ENCODE measurements at regions not wholly inside any gene's neighbourhood (a gene's known extent, or its start where the extent isn't known, plus 50 kb on each side); places are given as distances from the start of the nearest gene placed in this dataset.

DNA sequence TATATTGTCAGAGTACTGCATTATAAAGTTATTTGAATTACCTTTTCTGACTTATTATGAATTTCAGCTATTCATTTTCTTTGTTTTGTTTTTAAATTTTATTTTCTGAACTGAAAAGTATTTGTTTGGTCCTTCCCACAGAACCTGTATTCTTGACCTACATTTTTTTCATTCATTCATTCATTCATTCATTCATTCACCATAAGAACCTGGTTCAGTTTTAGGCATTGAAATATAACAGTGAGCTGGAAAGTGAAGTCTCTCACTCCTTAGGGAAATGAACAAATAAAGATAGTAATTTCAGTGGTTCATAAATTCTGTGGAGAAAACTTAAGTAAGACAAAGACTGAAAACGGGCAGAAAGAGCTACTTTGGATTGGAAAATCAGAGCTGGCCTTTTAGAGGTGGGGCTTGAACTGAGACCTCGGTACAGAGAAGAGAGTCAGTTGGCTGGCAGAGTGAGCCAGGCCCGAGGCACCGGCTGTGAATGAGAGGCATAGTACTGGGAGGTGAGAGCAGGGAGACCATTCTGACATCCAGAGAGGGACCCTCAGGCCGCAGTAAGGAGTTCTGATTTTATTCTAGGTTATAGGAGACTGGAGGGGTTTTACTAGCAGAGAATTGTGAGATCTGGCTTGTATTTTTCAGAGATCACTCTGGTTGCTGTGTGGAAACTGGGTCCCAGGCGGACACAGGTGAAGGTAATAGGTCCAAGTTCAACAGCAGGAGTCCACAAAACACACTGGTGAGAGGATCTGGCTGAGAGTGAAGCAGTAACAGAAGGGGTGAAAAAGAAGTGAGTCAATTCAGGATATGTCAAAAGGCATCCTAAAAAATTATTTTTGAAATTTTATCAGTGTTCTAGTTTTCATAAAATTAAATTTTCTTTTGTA lies 75.8 kb upstream of the FN1 start:
- DNase-seq: no peak
- ATAC-seq: no peak
- intact Hi-C loops (cut with micrococcal nuclease): no loop called here

DNA sequence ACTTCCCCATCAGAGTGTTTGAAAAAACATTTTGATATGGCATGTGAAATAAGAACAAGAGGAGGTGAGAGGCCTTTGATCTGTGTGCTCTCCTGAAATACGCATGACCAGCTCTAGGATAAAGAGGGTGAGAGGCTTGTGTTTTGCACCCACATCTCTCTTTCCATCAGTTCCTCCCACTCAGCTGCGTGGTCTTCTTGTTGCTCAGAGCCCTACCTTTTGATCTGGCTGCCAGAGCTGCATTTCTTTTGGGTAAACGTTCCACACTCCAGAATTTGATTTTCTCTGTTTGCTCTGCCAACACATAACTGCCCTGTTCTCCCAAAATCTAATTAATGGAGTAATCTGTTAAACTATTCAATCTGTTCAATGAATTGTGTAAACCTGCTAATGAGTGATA lies 72.0 kb upstream of the FN1 start:
- DNase-seq (no peak), ATAC-seq (no peak)
- intact Hi-C loops (cut with micrococcal nuclease): no loop called here

DNA sequence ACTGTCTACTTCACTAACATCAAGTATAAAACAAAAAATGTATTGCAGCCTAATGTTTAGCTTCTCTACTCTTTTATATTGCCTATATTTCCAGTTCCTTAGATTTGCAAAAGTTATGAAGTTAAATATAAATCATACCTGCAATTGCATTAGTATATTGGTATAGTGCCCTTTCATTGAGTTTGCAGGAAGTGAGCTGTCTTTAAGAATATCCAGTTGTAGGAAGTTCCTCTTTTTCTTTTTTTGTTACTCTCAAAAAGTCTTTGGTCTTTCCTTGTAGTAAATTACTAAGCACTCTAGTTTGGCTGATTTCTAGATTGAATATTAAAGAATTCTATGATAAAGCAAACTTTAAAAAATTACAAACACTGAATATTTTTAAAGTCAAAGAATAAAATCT lies 71.3 kb upstream of the FN1 start:
- intact Hi-C loops (cut with micrococcal nuclease): no loop called here
- no peak for DNase-seq

DNA sequence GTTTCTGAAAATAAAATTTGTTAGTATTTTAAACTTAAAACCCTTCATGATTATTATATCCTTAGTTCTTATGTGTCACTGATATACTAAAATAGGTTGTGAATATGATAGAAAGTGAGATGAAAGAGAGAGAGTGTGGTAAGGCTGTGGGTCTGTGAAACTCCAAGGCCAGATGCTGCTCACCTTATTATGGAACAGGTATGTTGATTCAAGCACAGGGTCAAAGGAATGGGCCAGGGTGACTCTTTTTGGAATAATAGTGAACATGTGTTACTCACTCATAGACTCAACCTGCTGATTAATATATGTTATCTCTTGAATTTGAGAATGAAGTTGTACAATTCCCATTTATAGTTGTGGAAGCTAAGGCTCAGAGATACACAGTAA lies 70.7 kb upstream of the FN1 start:
- DNase-seq (no peak), ATAC-seq (no peak)
- intact Hi-C loops (cut with micrococcal nuclease): no loop called here

More for the DNA sequence above, 71.3 kb upstream of the FN1 start:
- ATAC-seq: no peak

DNA sequence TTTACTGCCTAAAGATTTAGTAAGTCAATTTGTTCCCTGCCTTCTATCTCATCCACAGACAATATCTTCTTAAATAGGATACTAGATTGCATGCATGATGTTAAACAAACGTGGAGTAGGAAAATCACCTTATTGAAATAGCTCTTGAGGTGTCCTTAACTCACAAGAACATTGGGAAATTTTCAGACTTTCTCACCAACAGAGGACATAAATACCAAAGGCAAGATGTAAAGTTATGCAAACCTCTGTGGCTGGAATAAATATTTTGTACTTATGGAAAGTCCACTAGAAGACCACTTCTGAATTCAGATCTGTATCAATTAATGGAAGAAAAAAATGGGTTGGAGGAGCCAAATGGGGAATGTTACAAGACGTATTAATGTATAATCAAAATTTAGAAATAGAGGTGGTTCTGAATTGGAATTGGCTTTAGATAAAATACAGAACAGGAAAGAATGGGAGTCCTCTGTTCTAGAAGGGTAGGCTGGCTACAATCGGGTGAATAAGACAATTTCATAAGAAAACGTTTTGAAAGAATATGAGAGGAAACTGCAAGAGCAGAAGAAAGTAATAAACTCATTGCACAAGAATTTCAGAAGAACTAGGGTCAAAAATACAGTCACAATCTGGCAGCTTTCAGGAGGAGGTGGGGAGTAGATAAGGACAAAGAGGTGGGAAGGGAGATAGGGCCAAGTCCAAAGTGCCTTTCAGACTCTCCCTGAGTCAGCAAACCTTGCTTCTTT lies 69.3 kb upstream of the FN1 start:
- intact Hi-C loops (cut with micrococcal nuclease): no loop called here
- peak; percentile 43 for ATAC-seq
- DNase-seq: no peak

DNA sequence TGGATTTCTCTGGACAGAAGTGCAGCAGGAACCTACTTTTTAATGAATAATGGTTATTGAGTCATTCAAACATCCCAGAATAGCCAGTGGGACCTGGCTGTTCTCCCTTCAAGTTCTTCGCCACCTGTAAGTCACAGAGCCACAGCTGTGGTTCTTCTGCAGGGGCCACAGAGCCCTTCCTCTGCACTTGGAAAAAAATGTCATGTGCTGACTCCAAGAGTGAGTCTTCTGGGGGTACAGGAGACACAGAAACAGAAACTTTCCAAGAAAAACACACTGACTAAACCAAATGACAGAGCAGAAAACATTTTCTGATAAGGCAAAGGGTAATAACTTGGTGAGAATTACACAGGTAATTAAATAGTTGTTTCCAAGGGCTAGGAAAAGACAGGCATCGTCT lies 68.7 kb upstream of the FN1 start:
- no peak for ATAC-seq
- intact Hi-C loops (cut with micrococcal nuclease): no loop called here
- DNase-seq: no peak

DNA sequence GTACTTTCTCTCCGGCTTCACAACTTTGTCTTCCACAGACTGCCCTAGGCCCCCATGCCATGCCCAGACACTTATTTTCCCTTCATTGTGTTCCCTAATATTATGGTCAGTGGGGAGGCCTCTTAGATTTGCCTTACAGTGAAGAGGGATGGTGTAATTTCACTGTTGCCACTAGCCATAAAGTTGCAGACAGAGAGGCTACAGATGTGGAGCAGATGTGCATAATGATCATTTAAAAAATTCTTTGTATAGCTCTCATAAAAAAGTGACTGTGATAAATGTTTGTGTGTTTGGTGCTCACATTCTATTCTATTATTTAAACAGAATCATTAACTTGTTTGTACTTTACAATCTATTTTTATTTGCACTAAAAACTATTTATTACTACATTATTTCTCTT lies 67.5 kb upstream of the FN1 start:
- ATAC-seq: no peak
- no peak for DNase-seq
- intact Hi-C loops (cut with micrococcal nuclease): no loop called here

DNA sequence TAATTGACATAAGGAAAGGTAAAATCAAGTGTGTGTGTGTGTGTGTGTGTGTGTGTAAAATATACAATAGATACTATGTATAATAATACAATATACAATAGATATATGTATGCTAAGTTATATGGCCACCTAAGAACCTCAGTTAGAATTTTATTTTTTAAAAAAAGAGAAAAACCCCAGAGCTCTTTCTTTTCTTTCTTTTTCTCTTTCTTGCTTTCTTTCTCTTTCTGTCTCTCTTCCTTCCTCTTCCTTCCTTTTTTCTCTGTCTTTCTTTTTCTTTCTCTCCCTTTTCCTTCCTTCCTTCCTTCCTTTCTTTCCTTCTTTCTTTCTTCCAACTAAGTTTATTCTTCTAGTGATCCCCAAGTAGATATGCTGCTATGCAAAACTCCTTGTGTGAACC lies 64.6 kb upstream of the FN1 start:
- DNase-seq: no peak
- ATAC-seq: no peak
- intact Hi-C loops (cut with micrococcal nuclease): no loop called here

DNA sequence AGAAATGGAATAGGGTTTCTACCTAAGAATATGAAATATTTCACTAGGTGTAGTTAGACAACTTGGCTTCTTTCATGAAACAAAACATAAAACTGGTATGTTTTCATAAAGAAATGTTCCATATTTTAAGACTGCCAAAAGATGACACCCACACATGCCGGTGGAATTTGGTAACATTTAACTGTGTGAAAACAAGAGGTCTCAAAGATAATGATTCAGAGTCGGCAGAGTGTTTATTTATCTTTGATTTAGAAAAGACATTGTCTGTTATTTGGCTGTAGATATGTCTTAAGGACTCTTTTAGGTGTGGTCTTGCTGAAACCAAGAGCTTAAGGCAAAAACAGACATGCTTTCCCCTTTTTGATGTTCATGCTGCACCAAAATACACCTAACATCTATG lies 63.5 kb upstream of the FN1 start:
- ATAC-seq: no peak
- no peak for DNase-seq
- intact Hi-C loops (cut with micrococcal nuclease): loop anchor here (2.0 kb wide), 1 partner anchor 39 kb away; no protein-coding TSS in a partner anchor

DNA sequence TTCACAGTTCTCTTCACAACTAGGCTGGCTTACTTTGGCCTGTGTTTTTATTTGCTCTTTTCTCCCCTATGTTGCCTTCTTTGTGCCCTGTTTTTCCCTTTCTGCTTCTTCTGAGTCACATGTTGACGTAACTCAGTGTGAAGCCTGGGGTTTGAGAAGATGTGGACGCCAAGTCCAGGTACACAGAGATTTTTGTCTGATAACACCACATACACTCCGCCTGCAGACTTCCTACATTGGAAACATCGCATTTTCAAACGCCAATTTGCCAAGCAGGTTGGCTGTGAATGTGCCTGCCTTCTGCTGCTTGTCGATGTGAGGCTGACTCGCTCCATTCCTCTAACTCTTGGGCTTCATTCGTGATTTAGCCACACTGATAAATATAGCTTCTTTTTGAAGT lies 62.6 kb upstream of the FN1 start:
- intact Hi-C loops (cut with micrococcal nuclease): loop anchor here (2.0 kb wide), 1 partner anchor 40 kb away; no protein-coding TSS in a partner anchor
- ATAC-seq: no peak
- no peak for DNase-seq

DNA sequence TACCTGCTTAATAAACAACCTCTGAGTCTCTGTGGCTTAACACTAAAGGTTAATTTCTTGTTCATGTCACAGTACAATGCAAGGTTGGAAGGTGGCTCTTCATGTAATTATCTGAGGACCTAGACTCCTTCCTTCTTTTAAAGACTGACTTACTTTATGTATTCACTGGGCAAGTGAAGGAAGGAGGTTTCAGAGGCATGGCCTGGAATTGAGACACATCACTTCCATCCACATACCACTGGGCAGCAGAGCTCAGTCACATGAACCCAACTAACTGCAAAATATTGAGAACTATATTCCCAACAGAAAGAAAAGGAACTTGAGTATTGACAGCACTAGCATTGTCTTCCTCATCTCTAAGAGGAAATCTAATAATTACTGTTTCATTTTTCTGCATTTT lies 57.5 kb upstream of the FN1 start:
- intact Hi-C loops (cut with micrococcal nuclease): no loop called here
- ATAC-seq (no peak), DNase-seq (no peak)

DNA sequence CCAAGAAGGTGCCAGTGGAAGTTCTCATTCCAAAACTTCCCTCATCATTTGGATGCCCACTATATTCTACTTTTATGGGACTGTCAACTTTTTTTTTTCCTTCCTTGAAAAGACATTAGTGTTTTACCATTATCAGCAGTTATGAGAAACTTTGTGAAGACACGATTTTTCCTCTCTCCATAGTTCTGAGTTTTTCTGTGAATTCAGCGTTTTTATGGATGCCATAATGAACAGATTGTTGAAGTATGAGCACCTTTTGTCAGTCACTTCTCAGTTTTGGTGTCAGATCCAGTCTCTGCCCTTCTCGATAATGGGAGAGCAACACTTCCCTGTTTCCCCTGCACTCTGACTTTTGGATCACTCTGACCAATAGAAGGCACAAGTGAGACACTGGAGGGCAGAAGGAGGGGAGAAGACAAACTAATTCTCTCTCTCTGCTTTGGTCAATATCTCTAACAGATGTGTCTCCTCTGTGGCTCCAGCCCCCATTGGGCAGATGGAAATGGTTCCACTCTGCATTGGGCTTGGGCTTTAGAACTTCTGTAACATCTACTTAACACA lies 53.5 kb upstream of the FN1 start:
- intact Hi-C loops (cut with micrococcal nuclease): no loop called here
- no peak for DNase-seq
- ATAC-seq: no peak

DNA sequence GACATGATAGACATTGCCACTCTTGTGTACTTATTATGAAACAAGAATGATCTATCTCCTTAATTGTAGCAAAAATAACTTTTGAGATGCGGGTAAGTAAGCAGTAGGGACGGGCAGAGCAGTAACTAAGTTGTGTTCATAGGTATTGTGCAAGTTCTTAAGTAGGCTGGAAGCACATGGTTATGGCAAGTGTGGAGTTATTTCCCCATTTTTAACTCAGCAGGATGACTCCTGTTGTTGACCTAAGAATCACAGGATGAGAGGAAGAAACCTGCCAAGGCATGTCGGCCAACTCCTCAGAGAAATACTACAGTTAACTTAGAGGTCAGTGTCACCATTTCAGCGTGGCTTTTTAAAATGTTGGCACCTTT lies 51.1 kb upstream of the FN1 start:
- intact Hi-C loops (cut with micrococcal nuclease): no loop called here

DNA sequence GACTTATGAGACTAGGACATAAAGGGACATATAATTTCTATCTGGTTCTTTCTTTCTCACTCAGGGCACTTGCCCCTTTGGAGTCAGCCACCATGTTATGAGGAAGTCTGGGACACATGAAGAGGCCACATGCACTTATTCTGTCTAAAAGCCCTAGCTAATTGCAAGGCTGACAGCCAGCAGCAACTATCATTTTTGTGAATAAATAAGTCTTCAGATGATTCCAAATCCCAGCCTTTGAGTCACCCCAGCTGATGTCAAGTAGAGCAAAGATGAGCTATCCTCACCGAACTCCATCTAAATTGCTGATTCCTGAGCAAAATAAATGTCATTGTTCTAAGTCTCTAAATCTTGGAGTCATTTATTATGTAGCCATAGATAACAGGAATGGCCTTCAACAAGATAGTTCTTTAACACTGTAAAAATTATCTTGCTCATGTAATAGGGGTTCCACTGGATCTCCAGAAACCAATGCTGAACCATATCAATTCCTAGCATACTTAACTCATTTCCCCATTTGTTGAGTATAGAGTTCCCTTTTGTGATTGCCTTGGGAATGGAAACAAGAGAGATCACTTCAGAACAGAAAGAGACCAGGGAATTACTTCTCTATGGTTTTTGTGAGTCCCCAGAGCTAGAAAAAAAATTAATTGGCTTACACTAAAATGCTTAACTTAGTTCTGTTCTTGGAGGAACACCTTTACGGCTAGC lies 50.6 kb upstream of the FN1 start:
- intact Hi-C loops (cut with micrococcal nuclease): no loop called here
- ATAC-seq (no peak), DNase-seq (no peak)

More for the DNA sequence above, 51.1 kb upstream of the FN1 start:
- no peak for ATAC-seq
- DNase-seq: no peak
